HG03565 (cell line): ENCODE measurements at regions not wholly inside any gene's neighbourhood (a gene's known extent, or its start where the extent isn't known, plus 50 kb on each side); places are given as distances from the start of the nearest gene placed in this dataset.
"Not testable (repeated sequence)": the region's sequence is repeated elsewhere in the genome, so short reads cannot be mapped to it uniquely, and the experiment has no call there.

Source experiments
- ATAC-seq: cut with Tn5 transposase; IDR thresholded peaks from one replicate; pipeline ENCODE4 v1.9.1; 2021; ENCODE audit warnings: mild to moderate bottlenecking, moderate library complexity; ENCODE audit not compliant: unreplicated experiment

GRCh38 chrX:37904833-37905232 is 57.5 kb upstream of the DYNLT3 start:
- no peak for ATAC-seq

- ATAC-seq: no peak
Observed at GRCh38 chrX:37905436-37906147, 58.2 kb upstream of the DYNLT3 start.

- no peak for ATAC-seq
Observed at GRCh38 chrX:37906357-37906756, 59.0 kb upstream of the DYNLT3 start.

- no peak for ATAC-seq
Observed at GRCh38 chrX:37910186-37910585, 62.8 kb upstream of the DYNLT3 start.

GRCh38 chrX:37912304-37912703 is 64.9 kb upstream of the DYNLT3 start:
- no peak for ATAC-seq

GRCh38 chrX:37912777-37913176 is 65.4 kb upstream of the DYNLT3 start:
- no peak for ATAC-seq

- ATAC-seq: no peak
Observed at GRCh38 chrX:37918168-37918567, 70.8 kb upstream of the DYNLT3 start.

- ATAC-seq: no peak
Observed at GRCh38 chrX:37918703-37919102, 71.3 kb upstream of the DYNLT3 start.

- no peak for ATAC-seq
Observed at GRCh38 chrX:37921758-37922157, 74.4 kb upstream of the DYNLT3 start.

GRCh38 chrX:37922928-37923327 is 75.6 kb upstream of the DYNLT3 start:
- ATAC-seq: no peak

GRCh38 chrX:37925761-37926160 is 78.4 kb upstream of the DYNLT3 start:
- not testable (repeated sequence) for ATAC-seq

- peak; percentile 45 for ATAC-seq
Observed at GRCh38 chrX:37926700-37927099, 79.3 kb upstream of the DYNLT3 start.

- ATAC-seq: no peak
Observed at GRCh38 chrX:37942170-37942569, 64.2 kb upstream of the SYTL5 start.

GRCh38 chrX:37943554-37944344 is 62.6 kb upstream of the SYTL5 start:
- ATAC-seq: no peak

- ATAC-seq: no peak
Observed at GRCh38 chrX:37946197-37946596, 60.2 kb upstream of the SYTL5 start.

- no peak for ATAC-seq
Observed at GRCh38 chrX:37955273-37955672, 51.1 kb upstream of the SYTL5 start.

GRCh38 chrX:37956223-37956622 is 50.1 kb upstream of the SYTL5 start:
- ATAC-seq: no peak
